ENCODE measurements at regions not wholly inside any gene's neighbourhood (a gene's known extent, or its start where the extent isn't known, plus 50 kb on each side); places are given as distances from the start of the nearest gene placed in this dataset.

DNA sequence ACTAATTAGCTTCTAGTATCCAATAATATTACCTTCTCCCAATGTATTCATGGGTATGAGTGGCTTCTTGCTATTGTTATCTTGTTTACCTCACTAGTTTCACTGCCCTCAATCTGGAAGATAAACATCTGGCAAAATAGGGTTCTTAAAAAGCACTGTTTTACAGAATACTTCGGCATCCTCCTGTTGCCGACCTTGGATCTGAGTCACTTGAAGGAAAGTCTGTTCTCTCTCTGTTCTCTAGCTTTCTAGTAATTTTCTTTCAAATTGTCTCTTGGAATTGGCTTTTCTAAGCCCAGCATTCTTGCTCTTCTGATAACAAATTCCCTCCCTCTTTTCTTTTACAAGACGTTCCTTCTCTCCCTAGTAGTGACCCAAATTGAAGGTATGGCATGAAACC is 189.5 kb downstream of the KITLG start:
- ATAC-seq (ENCODE audit: poor library complexity), result no peak
- no peaks in the 10 kb centered on the region for H3K36me3 Mint-ChIP-seq (ENCODE audit: low read depth)
- Histone ChIP-seq H3K27me3 (ENCODE audit: control insufficient read depth in 1 of 2, insufficient read depth in 2 of 2, low read length in 2 of 2) (no peaks in the 10 kb centered on the region), H3K4me1 (ENCODE audit: insufficient read depth, low read length) (no peaks in the 10 kb centered on the region), H3K27ac (ENCODE audit: low read depth in 1 of 2, low read length in 2 of 2) (no peak overlapping the region), H3K9me3 (ENCODE audit: control insufficient read depth in 1 of 2, insufficient read depth in 1 of 2, low read length in 2 of 2) (no peaks in the 10 kb centered on the region), H3K4me3 (ENCODE audit: low read length) (no peak overlapping the region), H3K36me3 (ENCODE audit: insufficient read depth, low read length) (no peaks in the 10 kb centered on the region)
- no peaks in the 10 kb centered on the region for H3K4me1 Mint-ChIP-seq (ENCODE audit: low read depth)
- POLR2A ChIA-PET, result no interaction called here
- TF ChIP-seq, protein P1, sequence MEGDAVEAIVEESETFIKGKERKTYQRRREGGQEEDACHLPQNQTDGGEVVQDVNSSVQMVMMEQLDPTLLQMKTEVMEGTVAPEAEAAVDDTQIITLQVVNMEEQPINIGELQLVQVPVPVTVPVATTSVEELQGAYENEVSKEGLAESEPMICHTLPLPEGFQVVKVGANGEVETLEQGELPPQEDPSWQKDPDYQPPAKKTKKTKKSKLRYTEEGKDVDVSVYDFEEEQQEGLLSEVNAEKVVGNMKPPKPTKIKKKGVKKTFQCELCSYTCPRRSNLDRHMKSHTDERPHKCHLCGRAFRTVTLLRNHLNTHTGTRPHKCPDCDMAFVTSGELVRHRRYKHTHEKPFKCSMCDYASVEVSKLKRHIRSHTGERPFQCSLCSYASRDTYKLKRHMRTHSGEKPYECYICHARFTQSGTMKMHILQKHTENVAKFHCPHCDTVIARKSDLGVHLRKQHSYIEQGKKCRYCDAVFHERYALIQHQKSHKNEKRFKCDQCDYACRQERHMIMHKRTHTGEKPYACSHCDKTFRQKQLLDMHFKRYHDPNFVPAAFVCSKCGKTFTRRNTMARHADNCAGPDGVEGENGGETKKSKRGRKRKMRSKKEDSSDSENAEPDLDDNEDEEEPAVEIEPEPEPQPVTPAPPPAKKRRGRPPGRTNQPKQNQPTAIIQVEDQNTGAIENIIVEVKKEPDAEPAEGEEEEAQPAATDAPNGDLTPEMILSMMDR (IDR thresholded peaks at IDR 0.05), result no peak
- H3K9me3 Mint-ChIP-seq, result peaks cover 3% of the 10 kb centered on the region
- H3K4me3 Mint-ChIP-seq, result no peak overlapping the region
- CTCF ChIA-PET, result no interaction called here
- no peak overlapping the region for H3K27ac Mint-ChIP-seq
- H3K27me3 Mint-ChIP-seq, result no peaks in the 10 kb centered on the region
- DNase-seq, result no peak
- intact Hi-C loops (cut with DNase I, micrococcal nuclease), result no loop called here

DNA sequence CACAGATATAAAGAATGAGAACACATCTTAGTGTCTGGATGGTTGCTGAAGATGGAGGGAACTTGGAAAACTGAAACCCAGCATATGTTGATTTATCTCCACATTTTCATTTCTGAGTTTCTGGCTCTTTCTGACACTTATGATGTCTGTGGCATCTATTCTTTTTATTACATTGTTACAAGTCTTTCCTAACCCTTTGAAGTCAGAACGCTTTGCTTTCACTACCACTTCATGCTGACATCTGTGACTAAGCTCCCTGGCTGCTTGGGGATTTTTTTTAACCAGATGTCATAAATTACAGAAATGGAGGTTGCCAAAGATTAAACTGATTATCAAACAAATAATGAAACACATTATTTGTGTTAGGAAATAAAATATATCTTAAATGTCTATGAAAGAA is 188.7 kb downstream of the KITLG start:
- DNase-seq (no peak), ATAC-seq (ENCODE audit: poor library complexity) (no peak)
- intact Hi-C loops (cut with DNase I, micrococcal nuclease), result no loop called here
- Mint-ChIP-seq H3K27me3 (no peaks in the 10 kb centered on the region), H3K4me3 (no peak overlapping the region), H3K27ac (no peak overlapping the region), H3K9me3 (peaks cover 3% of the 10 kb centered on the region), H3K36me3 (ENCODE audit: low read depth) (no peaks in the 10 kb centered on the region), H3K4me1 (ENCODE audit: low read depth) (no peaks in the 10 kb centered on the region)
- no peaks in the 10 kb centered on the region for H3K4me1 ChIP-seq (ENCODE audit: insufficient read depth, low read length)
- ChIA-PET POLR2A (no interaction called here), CTCF (no interaction called here)
- TF ChIP-seq, protein P1 (IDR thresholded peaks at IDR 0.05), result no peak
- H3K27ac ChIP-seq (ENCODE audit: low read depth in 1 of 2, low read length in 2 of 2), result no peak overlapping the region
- no peaks in the 10 kb centered on the region for H3K27me3 ChIP-seq (ENCODE audit: control insufficient read depth in 1 of 2, insufficient read depth in 2 of 2, low read length in 2 of 2)
- no peak overlapping the region for H3K4me3 ChIP-seq (ENCODE audit: low read length)
- no peaks in the 10 kb centered on the region for H3K9me3 ChIP-seq (ENCODE audit: control insufficient read depth in 1 of 2, insufficient read depth in 1 of 2, low read length in 2 of 2)
- H3K36me3 ChIP-seq (ENCODE audit: insufficient read depth, low read length), result no peaks in the 10 kb centered on the region

DNA sequence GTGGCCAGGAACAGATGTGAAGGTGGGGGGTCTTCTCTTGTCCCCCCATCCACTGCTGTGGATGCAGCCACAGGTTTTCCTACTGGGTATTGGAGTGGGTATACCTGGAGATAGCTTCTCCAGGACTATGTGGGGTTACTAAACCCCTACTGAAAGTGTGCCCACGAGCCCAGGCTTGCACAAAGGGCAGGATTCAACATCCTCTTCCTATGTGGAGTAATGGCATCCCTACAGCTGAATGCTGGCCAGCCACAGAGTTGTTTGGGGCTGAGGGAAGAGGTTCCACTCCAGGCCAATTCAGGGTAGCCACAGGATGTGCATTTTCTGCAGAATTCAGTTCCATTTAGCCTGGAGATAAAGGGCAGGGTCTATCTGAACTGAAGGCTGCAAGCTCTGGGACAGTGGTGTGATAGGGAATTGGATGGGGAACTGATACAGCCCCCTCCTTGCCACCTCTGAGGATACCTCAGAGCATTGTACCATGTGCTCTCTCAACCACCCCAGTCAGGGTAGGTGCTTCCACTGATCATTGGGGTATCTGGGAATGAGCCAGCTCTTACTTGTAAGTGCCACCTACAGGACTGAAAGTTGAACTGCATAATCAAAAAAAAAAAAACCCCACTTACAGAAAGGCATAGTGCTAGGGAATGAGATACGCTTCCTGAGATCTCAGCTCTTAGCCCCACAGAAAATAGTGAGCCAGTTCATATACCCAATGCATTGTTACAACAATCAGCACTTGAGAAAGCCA is 187.1 kb downstream of the KITLG start:
- no peak overlapping the region for H3K4me3 ChIP-seq (ENCODE audit: low read length)
- H3K9me3 ChIP-seq (ENCODE audit: control insufficient read depth in 1 of 2, insufficient read depth in 1 of 2, low read length in 2 of 2), result no peaks in the 10 kb centered on the region
- ATAC-seq (ENCODE audit: poor library complexity), result no peak
- DNase-seq, result no peak
- ChIA-PET CTCF (no interaction called here), POLR2A (no interaction called here)
- H3K36me3 Mint-ChIP-seq (ENCODE audit: low read depth), result no peaks in the 10 kb centered on the region
- no peaks in the 10 kb centered on the region for H3K36me3 ChIP-seq (ENCODE audit: insufficient read depth, low read length)
- peaks cover 3% of the 10 kb centered on the region for H3K9me3 Mint-ChIP-seq
- no peak overlapping the region for H3K27ac Mint-ChIP-seq
- H3K4me3 Mint-ChIP-seq, result no peak overlapping the region
- H3K27ac ChIP-seq (ENCODE audit: low read depth in 1 of 2, low read length in 2 of 2), result no peak overlapping the region
- no peaks in the 10 kb centered on the region for H3K4me1 ChIP-seq (ENCODE audit: insufficient read depth, low read length)
- no peaks in the 10 kb centered on the region for H3K27me3 ChIP-seq (ENCODE audit: control insufficient read depth in 1 of 2, insufficient read depth in 2 of 2, low read length in 2 of 2)
- no peaks in the 10 kb centered on the region for H3K27me3 Mint-ChIP-seq
- H3K4me1 Mint-ChIP-seq (ENCODE audit: low read depth), result no peaks in the 10 kb centered on the region
- TF ChIP-seq, protein P1 (IDR thresholded peaks at IDR 0.05), result no peak
- intact Hi-C loops (cut with DNase I, micrococcal nuclease), result no loop called here
